HepG2 (cell line): ENCODE measurements at regions not wholly inside any gene's neighbourhood (a gene's known extent, or its start where the extent isn't known, plus 50 kb on each side); places are given as distances from the start of the nearest gene placed in this dataset.

Experiments
- ATAC-seq: fragments of 200-7000 bp; cut with Tn5 transposase; 3 replicates; pipeline ENCODE4 v1.9.1; 2020; ENCODE audit warnings: mild to moderate bottlenecking, moderate library complexity
- BruUV-seq: library from RNA; stranded (reverse); fragments of 400-500 nt; replicated peaks from 2 replicates; lab custom pipeline; 2021; lab: Mats Ljungman, UMichigan
- CTCF ChIA-PET: fragments of 300-600 bp; formaldehyde crosslinking; extraction: SDS; loops from one replicate; lab custom pipeline; 2021; ENCODE audit warnings: low total read pairs, inconsistent platforms, low intra/inter-chr PET ratio; lab: Yijun Ruan, JAX
- POLR2A ChIA-PET: fragments of 350-600 bp; sonication (Branson Sonifier 250); formaldehyde crosslinking; loops from one replicate; lab custom pipeline; 2020; ENCODE audit warnings: antibody characterized with exemption, inconsistent platforms; lab: Yijun Ruan, JAX
- DNase-seq: peaks from one replicate; pipeline ENCODE4 v3.0.0-alpha.2; 2015; ENCODE audit warnings: low spot score
- FAIRE-seq: peaks from 3 replicates; lab custom pipeline; 2011; peaks lifted over from hg19 to GRCh38; lab: Jason Lieb, UNC
- H2AFZ ChIP-seq: one replicate; pipeline ENCODE4 v1.6.1; 2011; ENCODE audit warnings: low read length, inconsistent platforms
- H3K27ac ChIP-seq: fragments of 300-600 bp; 3 replicates; pipeline ENCODE4 v1.8.0; 2011; ENCODE audit warnings: mixed run types, mild to moderate bottlenecking, mixed read lengths, low read length, inconsistent platforms; ENCODE audit not compliant: insufficient read depth; ENCODE audit errors: extremely low read length
- H3K27me3 ChIP-seq, 2 experiments: fragments of 200-600 bp in 1 of 2; 2 replicates in 1 of 2; 3 replicates in 1 of 2; pipeline versions ENCODE4 v1.6.0 to v1.8.0; 2011; ENCODE audit warnings: low read length in 2 of 2, mild to moderate bottlenecking in 2 of 2, moderate library complexity in 2 of 2, inconsistent platforms in 1 of 2; ENCODE audit not compliant: insufficient read depth in 2 of 2, control insufficient read depth in 1 of 2
- H3K36me3 ChIP-seq, 2 experiments: fragments of 200-600 bp in 1 of 2; replicated peaks in 1 of 2; 2 replicates in 1 of 2; 3 replicates in 1 of 2; pipeline versions ENCODE4 v1.5.1 to v1.8.0; 2011; ENCODE audit warnings: low read length in 2 of 2, inconsistent platforms in 1 of 2; ENCODE audit not compliant: insufficient read depth in 2 of 2, control insufficient read depth in 1 of 2
- H3K4me1 ChIP-seq: 2 replicates; pipeline ENCODE4 v1.5.1; 2012; ENCODE audit warnings: low read length, inconsistent platforms; ENCODE audit not compliant: insufficient read depth
- H3K4me2 ChIP-seq: 2 replicates; pipeline ENCODE4 v1.6.0; 2011; ENCODE audit warnings: low read depth, low read length, inconsistent platforms
- H3K4me3 ChIP-seq, 3 experiments: fragments of 200-600 bp in 1 of 3; sonication (generic), shearing (Covaris generic) in 1 of 3; replicated peaks in 1 of 3; 2 replicates each; pipeline ENCODE4 v1.5.1; 2011 to 2016; ENCODE audit warnings: low read length in 3 of 3, inconsistent platforms in 2 of 3, low read depth in 2 of 3, mild to moderate bottlenecking in 2 of 3, control low read depth in 1 of 3, mixed read lengths in 1 of 3; ENCODE audit not compliant: insufficient read depth in 1 of 3
- H3K79me2 ChIP-seq: one replicate; pipeline ENCODE4 v1.6.1; 2011; ENCODE audit warnings: low read length, inconsistent platforms; ENCODE audit not compliant: insufficient read depth
- H3K9ac ChIP-seq: 2 replicates; pipeline ENCODE4 v1.6.0; 2011; ENCODE audit warnings: mild to moderate bottlenecking, low read depth, low read length, inconsistent platforms; ENCODE audit not compliant: insufficient read depth
- H3K9me3 ChIP-seq: 2 replicates; pipeline ENCODE4 v1.5.1; 2012; ENCODE audit warnings: mild to moderate bottlenecking, low read length
- H4K20me1 ChIP-seq: 2 replicates; pipeline ENCODE4 v1.6.0; 2011; ENCODE audit warnings: inconsistent platforms, mild to moderate bottlenecking, low read length, moderate library complexity; ENCODE audit not compliant: insufficient read depth
- CHCHD3 ChIP-seq: sonication (generic); formaldehyde crosslinking; IDR thresholded peaks from 2 replicates; pipeline ENCODE4 v1.8.0; 2022; ENCODE audit warnings: mild to moderate bottlenecking, missing genetic modification reagents, moderate library complexity
- DZIP1 ChIP-seq: sonication (generic); formaldehyde crosslinking; IDR thresholded peaks from 2 replicates; pipeline ENCODE4 v1.5.0; 2020; ENCODE audit warnings: mild to moderate bottlenecking, missing genetic modification reagents
- FLYWCH1 ChIP-seq: sonication (generic); formaldehyde crosslinking; IDR thresholded peaks from 2 replicates; pipeline ENCODE4 v1.8.1; 2023; ENCODE audit warnings: mild to moderate bottlenecking, missing genetic modification reagents
- IKZF1 ChIP-seq: fragments of 450-650 bp; IDR thresholded peaks from 2 replicates; pipeline ENCODE4 v1.7.1; 2016
- MTF1 ChIP-seq: sonication (generic); formaldehyde crosslinking; IDR thresholded peaks from 2 replicates; pipeline ENCODE4 v1.5.0; 2020; ENCODE audit warnings: missing genetic modification reagents
- NR2C2 ChIP-seq: sonication (generic); formaldehyde crosslinking; IDR thresholded peaks from 2 replicates; pipeline ENCODE4 v1.4.0; 2020; ENCODE audit warnings: missing genetic modification reagents, mild to moderate bottlenecking, moderate library complexity, borderline replicate concordance
- RNF2 ChIP-seq: fragments of 450-650 bp; conservative IDR thresholded peaks from 2 replicates; pipeline ENCODE4 v1.6.1; 2016; ENCODE audit warnings: low read depth
- SIX1 ChIP-seq: sonication (generic); formaldehyde crosslinking; IDR thresholded peaks from 2 replicates; pipeline ENCODE4 v1.4.0; 2020; ENCODE audit warnings: missing genetic modification reagents, borderline replicate concordance
- WGBS: methylation state at CpG from one replicate; pipeline ENCODE4 v1.1.6; 2017; ENCODE audit warnings: low lambda C conversion rate; 5-methylcytosine and 5-hydroxymethylcytosine counted together
- in situ Hi-C: cut with HindIII; loops from 2 replicates; pipeline ENCODE4 v1.10.0; 2017; ENCODE audit warnings: low pct_unique_long_range_greater_than_20kb; ENCODE audit not compliant: extremely low pct_ligation_motif_present
- intact Hi-C: fragments of 100-400 bp; cut with micrococcal nuclease; formaldehyde crosslinking; loops from one replicate; pipeline ENCODE4 v1.10.0; 2022; ENCODE audit not compliant: unreplicated experiment

GRCh38 chr17:13827118-13827517, 225.4 kb upstream of the HS3ST3A1 start:
- H3K4me3 ChIP-seq, result no peak overlapping the region
- no peak for FAIRE-seq
- intact Hi-C loops, result no loop called here

More at GRCh38 chr17:13827118-13827517, 225.4 kb upstream of the HS3ST3A1 start:
- no peaks in the 10 kb centered on the region for H3K36me3 ChIP-seq
- no peaks in the 10 kb centered on the region for H3K79me2 ChIP-seq
- H3K9me3 ChIP-seq, result no peaks in the 10 kb centered on the region
- no peaks in the 10 kb centered on the region; a peak in 1 of 5 replicates for H3K27me3 ChIP-seq
- ChIA-PET CTCF (no interaction called here), POLR2A (no interaction called here)
- no peak overlapping the region for H3K4me2 ChIP-seq
- ATAC-seq (no peak), DNase-seq (no peak)
- no peak overlapping the region for H3K27ac ChIP-seq
- no peaks in the 10 kb centered on the region for H3K4me1 ChIP-seq
- no peak for TF ChIP-seq NR2C2
- no peak for TF ChIP-seq CHCHD3 (CRISPR knock-in tag)
- no peak for TF ChIP-seq FLYWCH1
- TF ChIP-seq DZIP1 (CRISPR knock-in tag), result no peak
- no peak for TF ChIP-seq SIX1
- TF ChIP-seq RNF2, result no peak
- TF ChIP-seq MTF1 (CRISPR knock-in tag), result no peak
- no peak for TF ChIP-seq IKZF1
- in situ Hi-C loops, result no loop called here
- whole genome bisulfite sequencing, result 19% methylated on average over 3 of the region's 3 CpGs
- H3K9ac ChIP-seq, result no peak overlapping the region
- no peaks in the 10 kb centered on the region for H4K20me1 ChIP-seq
- no TSS peak for BruUV-seq
- no peak overlapping the region for H2AFZ ChIP-seq
